Natural killer cell treated with Interleukin-12 subunit alpha and Interleukin-12 subunit beta and Interleukin-15 and Interleukin-18, amount 100 ng/mL, for 72 hours (primary cell): ENCODE measurements at regions not wholly inside any gene's neighbourhood (a gene's known extent, or its start where the extent isn't known, plus 50 kb on each side); places are given as distances from the start of the nearest gene placed in this dataset.
"Not testable (repeated sequence)": the region's sequence is repeated elsewhere in the genome, so short reads cannot be mapped to it uniquely, and the experiment has no call there.

ENCODE experiments used
- ATAC-seq, 2 donors: fragments of 150-1000 bp; cut with Tn5 transposase in 1 of 2; sonication (Bioruptor Pico), chemical (Tn5 transposase) in 1 of 2; 2 replicates each; pipeline ENCODE4 v1.10.0; 2021
- DNase-seq: peaks from one replicate; pipeline ENCODE4 v3.0.0; 2022; ENCODE audit warnings: low spot score
- H3K27ac Mint-ChIP-seq, 2 donors: 1 replicate in 1 of 2; 2 replicates in 1 of 2; pipeline ENCODE4 v1.8.0; 2022; ENCODE audit warnings: mixed read lengths in 2 of 2, mild to moderate bottlenecking in 1 of 2, moderate library complexity in 1 of 2
- H3K27me3 Mint-ChIP-seq, 2 donors: 1 replicate in 1 of 2; 2 replicates in 1 of 2; pipeline ENCODE4 v1.8.0; 2022; ENCODE audit warnings: mixed read lengths in 2 of 2
- H3K36me3 Mint-ChIP-seq: one replicate; pipeline ENCODE4 v1.8.0; 2022; ENCODE audit warnings: mixed read lengths
- H3K4me1 Mint-ChIP-seq, 2 donors: 1 replicate in 1 of 2; 2 replicates in 1 of 2; pipeline ENCODE4 v1.8.0; 2022; ENCODE audit warnings: low read depth in 2 of 2, mixed read lengths in 2 of 2, mild to moderate bottlenecking in 1 of 2
- H3K4me3 Mint-ChIP-seq: one replicate; pipeline ENCODE4 v1.8.0; 2022; ENCODE audit warnings: mixed read lengths
- H3K9me3 Mint-ChIP-seq: 2 replicates; pipeline ENCODE4 v1.8.0; 2022; ENCODE audit warnings: mixed read lengths

DNA sequence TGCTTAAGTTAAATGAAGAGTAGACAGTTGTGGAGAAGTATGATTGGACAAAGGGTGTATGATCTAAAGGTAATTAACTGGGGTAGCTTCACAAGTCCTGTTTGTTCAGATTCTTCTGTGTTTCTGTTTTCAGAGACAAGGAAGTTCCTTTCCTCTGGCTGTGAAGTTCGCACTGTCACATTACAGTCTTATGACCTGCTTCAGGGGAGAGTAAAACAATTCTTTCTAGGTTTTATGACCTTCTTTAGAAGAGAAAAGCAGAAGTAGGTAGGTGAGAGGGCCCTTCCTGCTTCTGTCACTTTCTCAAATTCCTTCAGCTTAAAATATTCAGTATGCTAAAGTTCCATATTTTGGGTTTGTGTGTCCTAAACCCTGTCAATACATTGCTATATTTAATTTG, 211.9 kb downstream of the SOX3 start:
- Mint-ChIP-seq H3K27ac (no peak overlapping the region), H3K36me3 (no peaks in the 10 kb centered on the region), H3K4me1 (no peaks in the 10 kb centered on the region), H3K9me3 (no peaks in the 10 kb centered on the region), H3K4me3 (no peak overlapping the region), H3K27me3 (no peaks in the 10 kb centered on the region)
- DNase-seq (no peak), ATAC-seq (no peak)

DNA sequence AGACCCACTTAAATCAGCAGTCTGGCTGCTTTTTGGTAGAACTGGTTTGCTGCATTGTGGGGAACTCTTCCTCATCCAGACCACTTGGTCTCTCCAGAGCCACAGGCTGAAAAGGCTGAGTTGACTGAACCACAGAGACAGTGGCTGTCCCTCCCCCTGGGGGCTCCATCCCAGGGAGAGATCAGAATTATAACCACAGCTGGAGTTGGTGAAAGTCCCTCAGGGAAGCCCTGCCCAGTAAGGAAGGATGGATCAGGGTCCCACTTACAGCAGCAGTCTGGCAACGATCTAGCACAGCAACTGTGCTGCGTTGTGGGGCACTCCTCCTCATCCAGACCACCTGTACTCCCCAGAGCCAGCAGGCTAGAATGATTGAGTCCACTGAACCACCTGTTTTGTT, 212.7 kb downstream of the SOX3 start:
- no peak for DNase-seq
- Mint-ChIP-seq H3K4me1 (no peaks in the 10 kb centered on the region), H3K9me3 (no peaks in the 10 kb centered on the region), H3K4me3 (no peak overlapping the region), H3K36me3 (no peaks in the 10 kb centered on the region), H3K27me3 (no peaks in the 10 kb centered on the region), H3K27ac (no peak overlapping the region)
- ATAC-seq: no peak

DNA sequence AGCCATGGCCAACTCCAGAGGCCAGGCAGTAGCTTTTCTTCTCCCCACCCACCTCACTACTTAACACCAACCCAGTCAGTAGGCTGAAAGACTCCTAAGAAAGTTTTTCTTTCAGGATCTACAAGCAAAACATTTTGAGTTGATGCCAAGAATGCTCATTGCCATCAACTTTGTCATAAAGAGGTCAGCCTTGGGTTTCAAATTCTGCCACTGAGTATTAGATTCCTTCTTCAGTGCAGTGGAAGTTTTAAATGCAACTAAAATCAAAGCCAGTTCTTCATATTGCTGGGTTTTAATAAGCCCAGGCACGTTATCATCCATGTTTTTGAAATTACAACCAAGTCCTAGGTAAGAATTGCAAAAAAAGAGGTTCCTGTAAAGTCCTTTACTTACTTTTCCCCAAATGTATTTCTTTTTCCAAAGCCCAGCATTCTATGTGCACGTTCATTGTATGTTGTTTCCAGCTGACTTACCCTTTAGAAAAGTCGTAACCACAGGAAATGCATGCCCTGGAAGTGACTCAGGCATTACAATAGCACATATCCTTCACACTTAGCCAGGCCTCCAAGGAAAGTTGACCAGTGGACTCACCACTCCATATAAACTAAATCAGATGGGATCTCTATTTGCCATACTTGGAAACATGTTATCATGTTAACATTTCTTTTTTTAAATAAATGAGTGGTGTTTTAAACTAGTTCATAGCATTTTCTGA, 229.9 kb downstream of the SOX3 start:
- Mint-ChIP-seq H3K4me1 (no peaks in the 10 kb centered on the region), H3K36me3 (peaks cover 1% of the 10 kb centered on the region), H3K9me3 (peaks cover 1% of the 10 kb centered on the region), H3K4me3 (no peak overlapping the region), H3K27ac (no peak overlapping the region), H3K27me3 (peaks cover 0 to 4% of the 10 kb centered on the region in 2 donors)
- DNase-seq (no peak), ATAC-seq (no peak)

DNA sequence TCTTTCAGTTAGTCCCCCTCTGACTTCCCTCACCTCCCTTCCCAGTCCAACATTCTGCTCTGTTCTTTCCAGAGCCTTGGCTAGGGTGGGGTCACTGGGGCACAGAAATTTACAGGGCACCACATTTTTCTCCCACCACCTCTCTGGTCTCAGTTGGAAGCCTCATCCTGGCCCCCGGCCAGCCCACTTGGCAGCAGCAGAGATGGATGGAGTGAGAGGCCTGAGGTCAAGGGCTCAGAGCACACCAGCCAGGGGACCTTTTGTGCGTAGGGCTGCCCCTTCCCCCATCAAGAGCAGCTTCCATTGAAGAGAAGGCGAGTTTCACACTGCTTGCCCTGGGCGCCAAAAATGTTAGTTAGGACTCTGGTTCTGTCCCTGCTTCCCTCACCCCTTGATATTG, 230.9 kb downstream of the SOX3 start:
- no peak for ATAC-seq
- H3K36me3 Mint-ChIP-seq: peaks cover 5% of the 10 kb centered on the region

DNA sequence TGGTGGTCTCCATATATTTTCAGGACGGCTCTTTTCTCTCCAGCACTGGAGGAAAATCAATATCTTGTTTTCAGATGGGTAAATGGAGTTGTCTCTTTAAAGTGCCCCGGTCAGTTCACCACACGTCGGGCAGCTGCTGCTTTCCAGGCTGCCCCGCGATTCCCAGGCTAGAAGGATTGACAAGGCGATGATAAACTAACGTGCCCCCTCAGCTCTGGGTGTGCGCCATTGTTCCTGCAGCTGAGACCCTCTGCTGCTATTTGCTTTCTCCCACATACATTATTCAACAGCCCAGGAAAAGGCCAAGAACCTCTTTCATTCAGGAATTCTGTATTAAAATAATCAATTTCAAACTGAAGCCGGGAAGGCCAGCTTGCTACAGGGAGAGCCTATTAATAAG, 254.5 kb downstream of the SOX3 start:
- no peak overlapping the region for H3K4me3 Mint-ChIP-seq
- DNase-seq (no peak), ATAC-seq (no peak)
- H3K27me3 Mint-ChIP-seq: peaks cover 0 to 5% of the 10 kb centered on the region in 2 donors
- H3K9me3 Mint-ChIP-seq: no peaks in the 10 kb centered on the region
- H3K4me1 Mint-ChIP-seq: no peaks in the 10 kb centered on the region
- H3K36me3 Mint-ChIP-seq: no peaks in the 10 kb centered on the region
- no peak overlapping the region for H3K27ac Mint-ChIP-seq

More for the DNA sequence above, 230.9 kb downstream of the SOX3 start:
- no peaks in the 10 kb centered on the region for H3K4me1 Mint-ChIP-seq
- H3K9me3 Mint-ChIP-seq: peaks cover 4% of the 10 kb centered on the region
- peaks cover 0 to 10% of the 10 kb centered on the region in 2 donors for H3K27me3 Mint-ChIP-seq
- no peak overlapping the region for H3K27ac Mint-ChIP-seq
- no peak for DNase-seq
- H3K4me3 Mint-ChIP-seq: no peak overlapping the region

DNA sequence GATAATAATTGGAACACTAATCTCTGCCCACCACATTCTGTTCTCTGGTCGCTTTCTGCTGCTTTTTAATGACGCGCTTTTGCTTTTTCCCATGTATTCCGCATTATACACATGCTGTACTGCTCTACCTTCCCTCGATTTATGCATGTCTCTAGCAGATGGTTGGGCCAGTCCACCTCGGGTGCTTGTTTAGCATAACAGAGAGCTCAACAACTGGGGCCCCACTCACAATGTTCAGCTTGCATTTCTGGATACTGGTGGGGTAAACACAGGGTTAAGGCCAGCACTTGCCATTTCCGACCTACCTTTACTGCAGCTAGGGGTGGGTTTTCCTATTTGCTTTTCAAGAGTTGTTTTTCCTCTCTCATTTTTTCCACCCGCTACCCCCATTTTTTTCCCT, 255.8 kb downstream of the SOX3 start:
- ATAC-seq: no peak
- no peaks in the 10 kb centered on the region for H3K9me3 Mint-ChIP-seq
- H3K4me3 Mint-ChIP-seq: no peak overlapping the region

DNA sequence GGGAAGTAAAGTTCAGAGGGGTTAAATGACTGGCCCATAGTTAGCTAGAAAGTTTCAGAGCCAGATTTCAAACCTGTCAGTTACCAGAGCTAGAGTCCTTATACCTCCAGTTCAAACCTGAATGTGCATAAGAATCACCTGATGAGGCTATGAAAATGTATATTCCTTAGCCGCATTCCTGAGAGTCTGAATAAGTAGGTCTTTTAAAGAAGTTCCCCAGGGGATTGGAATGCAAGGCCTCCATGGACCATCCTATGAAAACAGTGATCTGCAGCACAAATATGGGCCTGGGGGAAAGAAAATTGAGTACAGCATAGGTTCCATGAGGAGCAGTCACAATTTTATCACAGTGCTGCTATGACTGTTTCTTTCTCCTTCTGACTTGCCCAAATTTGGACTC, 263.9 kb upstream of the CXorf66 start:
- Mint-ChIP-seq H3K4me1 (no peaks in the 10 kb centered on the region), H3K36me3 (no peaks in the 10 kb centered on the region), H3K9me3 (no peaks in the 10 kb centered on the region), H3K4me3 (no peak overlapping the region), H3K27ac (no peak overlapping the region), H3K27me3 (peaks cover 0 to 3% of the 10 kb centered on the region in 2 donors)
- ATAC-seq: no peak
- no peak for DNase-seq

More for the DNA sequence above, 255.8 kb downstream of the SOX3 start:
- Mint-ChIP-seq H3K4me1 (no peaks in the 10 kb centered on the region), H3K27me3 (peaks cover 0 to 5% of the 10 kb centered on the region in 2 donors), H3K27ac (no peak overlapping the region), H3K36me3 (no peaks in the 10 kb centered on the region)
- no peak for DNase-seq

DNA sequence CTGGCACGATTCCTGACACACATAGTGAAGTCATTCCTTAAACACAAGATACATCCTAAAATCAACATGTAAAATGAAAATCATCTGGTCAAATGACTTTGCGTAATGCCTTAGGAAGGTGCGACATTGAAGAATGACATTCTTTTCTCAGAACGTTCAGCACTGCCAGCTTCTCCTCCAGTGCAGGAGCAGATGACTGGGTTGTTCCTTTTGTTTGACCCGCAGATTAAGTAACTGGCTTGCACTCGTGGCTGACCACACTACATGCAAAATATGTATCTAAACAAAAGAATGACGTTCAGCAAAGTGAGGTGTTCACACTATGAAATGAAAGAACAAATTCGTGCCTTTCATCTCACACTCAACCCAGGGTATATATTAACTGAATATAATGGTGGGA, 260.7 kb upstream of the CXorf66 start:
- H3K36me3 Mint-ChIP-seq, H3K27me3 Mint-ChIP-seq, ATAC-seq, H3K4me3 Mint-ChIP-seq, H3K4me1 Mint-ChIP-seq, H3K27ac Mint-ChIP-seq, DNase-seq, H3K9me3 Mint-ChIP-seq: not testable (repeated sequence)

DNA sequence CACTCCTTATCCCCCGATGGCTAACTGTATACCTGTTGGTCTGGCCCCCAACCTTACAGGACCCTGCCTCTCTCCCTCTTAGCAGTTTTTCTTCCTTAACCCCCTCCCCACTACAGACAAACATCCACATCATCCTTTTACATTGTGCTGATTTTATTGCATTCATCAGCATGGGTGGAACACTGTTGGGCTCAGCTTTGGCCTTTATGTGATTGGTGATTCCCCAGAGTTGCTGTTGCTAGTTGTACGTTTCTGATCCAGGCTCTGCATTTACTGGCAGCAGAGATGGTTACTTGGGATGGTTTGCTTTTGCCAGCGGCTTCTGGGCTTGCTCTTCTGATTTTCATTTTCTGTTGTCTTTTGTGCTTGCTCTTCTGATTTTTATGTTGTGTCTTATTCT, 250.6 kb upstream of the CXorf66 start:
- DNase-seq, H3K27me3 Mint-ChIP-seq, ATAC-seq, H3K27ac Mint-ChIP-seq, H3K36me3 Mint-ChIP-seq, H3K4me3 Mint-ChIP-seq, H3K4me1 Mint-ChIP-seq, H3K9me3 Mint-ChIP-seq: not testable (repeated sequence)

DNA sequence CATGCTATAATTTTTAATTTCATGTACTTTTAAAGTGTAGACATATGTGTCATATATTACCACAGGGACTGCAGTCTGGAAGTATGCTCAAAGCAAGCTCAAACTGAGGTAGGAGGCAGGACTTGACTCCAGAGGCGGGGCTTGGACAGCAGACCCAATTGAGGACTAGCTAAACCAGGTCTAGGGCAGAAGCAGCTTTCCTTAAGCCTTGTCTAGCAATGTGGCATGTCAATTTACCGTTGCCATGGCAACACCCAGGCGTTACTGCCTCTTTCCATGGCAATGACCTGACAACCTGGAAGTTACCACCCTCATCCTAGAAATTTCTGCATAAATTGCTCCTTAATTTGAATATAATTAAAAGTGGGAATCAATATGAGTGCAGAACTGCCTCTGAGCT, 249.2 kb upstream of the CXorf66 start:
- not testable (repeated sequence) for DNase-seq, H3K27me3 Mint-ChIP-seq, H3K27ac Mint-ChIP-seq, H3K36me3 Mint-ChIP-seq, H3K4me3 Mint-ChIP-seq, ATAC-seq, H3K9me3 Mint-ChIP-seq, H3K4me1 Mint-ChIP-seq

DNA sequence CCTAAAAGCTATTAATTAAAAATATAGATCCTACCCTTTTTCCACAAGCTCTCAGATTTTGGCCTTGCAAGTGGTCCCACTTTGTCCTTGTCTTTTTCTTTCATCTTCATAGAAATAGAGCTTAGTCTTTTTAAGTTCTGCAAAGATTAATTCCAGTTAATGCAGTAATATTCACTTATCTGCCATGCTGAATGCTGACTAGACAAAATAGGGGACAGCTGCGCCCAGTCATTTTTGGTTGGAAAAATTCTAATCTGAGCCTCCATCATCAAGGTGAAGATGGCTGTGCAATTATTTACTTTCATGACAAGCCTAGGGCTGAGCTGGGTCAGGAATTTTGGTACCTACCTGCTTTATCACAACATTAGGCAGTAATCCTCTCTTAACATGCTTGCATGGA, 241.3 kb upstream of the CXorf66 start:
- no peak overlapping the region for H3K27ac Mint-ChIP-seq
- no peaks in the 10 kb centered on the region for H3K4me1 Mint-ChIP-seq
- no peaks in the 10 kb centered on the region for H3K36me3 Mint-ChIP-seq
- no peaks in the 10 kb centered on the region for H3K9me3 Mint-ChIP-seq
- H3K4me3 Mint-ChIP-seq: no peak overlapping the region
- peaks cover 0 to 5% of the 10 kb centered on the region in 2 donors for H3K27me3 Mint-ChIP-seq
- DNase-seq (no peak), ATAC-seq (no peak)

DNA sequence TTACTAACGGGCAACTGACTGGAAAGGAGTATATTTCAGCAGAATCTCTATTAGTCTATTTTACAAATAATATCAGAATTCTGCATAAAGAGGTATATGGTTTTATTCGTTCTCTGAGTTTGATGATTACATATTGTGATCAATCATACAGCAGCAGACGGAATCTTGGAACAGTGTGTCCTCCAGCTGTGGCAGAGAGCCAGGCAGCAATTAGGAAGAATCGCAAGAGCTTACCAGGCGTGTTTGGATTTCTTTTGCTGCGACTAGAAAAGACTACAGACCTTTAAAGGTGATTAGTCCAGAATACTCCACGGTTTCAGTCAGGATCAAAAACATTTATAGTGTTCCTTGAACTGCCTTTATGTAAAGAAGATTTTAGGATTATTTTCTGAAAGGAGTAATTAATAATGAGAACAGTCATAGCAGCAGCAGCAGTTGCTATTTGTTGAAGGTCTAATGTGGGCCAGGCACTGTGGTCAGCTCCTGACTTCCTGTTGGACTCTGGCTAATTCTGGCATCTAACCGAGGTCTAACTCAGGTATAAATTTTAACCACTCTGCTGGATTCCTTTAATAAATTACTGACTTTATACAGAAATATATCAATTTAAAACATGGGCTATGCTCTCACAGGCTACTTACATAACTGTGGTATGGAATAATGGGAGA, 225.3 kb upstream of the CXorf66 start:
- Mint-ChIP-seq H3K4me3 (no peak overlapping the region), H3K27me3 (peaks cover 0 to 3% of the 10 kb centered on the region in 2 donors), H3K27ac (no peak overlapping the region), H3K9me3 (no peaks in the 10 kb centered on the region), H3K36me3 (no peaks in the 10 kb centered on the region), H3K4me1 (no peaks in the 10 kb centered on the region)
- ATAC-seq: no peak
- no peak for DNase-seq

DNA sequence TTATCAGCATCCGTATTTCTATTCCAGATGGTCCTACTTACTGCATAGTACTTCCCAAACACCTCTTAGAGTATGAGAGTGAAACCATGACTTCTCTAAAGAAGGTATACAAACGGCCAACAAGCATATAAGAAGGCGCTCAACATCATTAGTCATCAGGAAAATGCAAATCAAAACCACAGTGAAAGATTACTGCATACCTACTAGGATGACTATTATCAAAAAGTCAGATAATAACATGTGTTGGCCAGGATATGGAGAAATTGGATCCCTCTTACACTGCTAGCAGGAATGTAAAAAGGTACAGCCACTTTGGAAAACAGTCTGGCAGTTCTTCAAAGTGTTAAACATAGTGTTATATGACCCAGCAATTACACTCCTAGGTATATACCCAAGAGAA, 215.3 kb upstream of the CXorf66 start:
- DNase-seq: no peak
- H3K4me1 Mint-ChIP-seq: no peaks in the 10 kb centered on the region
- H3K27me3 Mint-ChIP-seq: peaks cover 6% of the 10 kb centered on the region in 2 donors
- no peak overlapping the region for H3K27ac Mint-ChIP-seq
- ATAC-seq: no peak
- H3K4me3 Mint-ChIP-seq: no peak overlapping the region
- H3K36me3 Mint-ChIP-seq: no peaks in the 10 kb centered on the region
- H3K9me3 Mint-ChIP-seq: no peaks in the 10 kb centered on the region

DNA sequence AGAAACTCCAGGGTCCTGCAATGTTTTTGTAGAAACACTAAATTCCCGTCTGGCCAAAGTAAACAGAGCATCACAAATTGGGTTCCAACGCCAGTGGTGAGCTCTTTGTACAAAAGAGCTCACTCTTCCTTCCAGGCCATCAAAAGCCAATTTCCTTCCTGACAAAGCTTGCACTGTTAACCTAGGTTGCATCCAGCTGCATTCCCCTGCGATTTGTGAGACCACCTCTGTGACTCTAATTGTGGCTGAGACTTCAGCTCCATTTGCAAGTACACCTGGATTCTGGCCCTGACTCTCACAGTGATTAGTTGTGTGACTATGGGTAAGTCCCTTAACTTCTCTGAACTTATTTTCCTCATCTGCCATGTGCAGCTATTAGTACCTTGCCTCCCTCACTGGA, 212.5 kb upstream of the CXorf66 start:
- no peak overlapping the region for H3K4me3 Mint-ChIP-seq
- ATAC-seq: no peak
- H3K36me3 Mint-ChIP-seq: no peaks in the 10 kb centered on the region
- H3K9me3 Mint-ChIP-seq: no peaks in the 10 kb centered on the region
- no peak for DNase-seq
- no peak overlapping the region for H3K27ac Mint-ChIP-seq
- H3K27me3 Mint-ChIP-seq: peaks cover 6% of the 10 kb centered on the region in 2 donors
- no peaks in the 10 kb centered on the region for H3K4me1 Mint-ChIP-seq

DNA sequence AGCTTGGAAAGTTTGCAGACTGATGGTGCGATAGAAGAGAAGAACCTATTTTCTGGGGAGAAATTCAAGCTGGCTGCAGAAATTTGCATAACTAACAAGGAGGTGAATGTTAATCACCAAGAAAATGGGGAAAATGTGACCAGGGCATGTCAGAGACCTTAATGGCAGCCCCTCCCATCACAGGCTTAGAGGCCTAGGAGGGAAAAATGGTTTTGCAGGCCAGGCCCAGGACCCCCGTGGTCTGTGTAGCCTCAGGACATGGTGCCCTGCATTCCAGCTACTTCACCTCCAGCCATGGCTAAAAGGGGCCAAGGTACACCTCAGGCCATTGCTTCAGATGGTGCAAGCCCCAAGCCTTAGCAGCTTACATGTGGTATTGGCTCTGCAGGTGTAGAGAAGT, 207.1 kb upstream of the CXorf66 start:
- no peaks in the 10 kb centered on the region for H3K36me3 Mint-ChIP-seq
- H3K9me3 Mint-ChIP-seq: no peaks in the 10 kb centered on the region
- DNase-seq: no peak
- H3K4me1 Mint-ChIP-seq: no peaks in the 10 kb centered on the region
- H3K4me3 Mint-ChIP-seq: no peak overlapping the region
- H3K27ac Mint-ChIP-seq: no peak overlapping the region
- no peak for ATAC-seq
- H3K27me3 Mint-ChIP-seq: peaks cover 6 to 10% of the 10 kb centered on the region in 2 donors
